ENCODE measurements at regions not wholly inside any gene's neighbourhood (a gene's known extent, or its start where the extent isn't known, plus 50 kb on each side); places are given as distances from the start of the nearest gene placed in this dataset.

DNA sequence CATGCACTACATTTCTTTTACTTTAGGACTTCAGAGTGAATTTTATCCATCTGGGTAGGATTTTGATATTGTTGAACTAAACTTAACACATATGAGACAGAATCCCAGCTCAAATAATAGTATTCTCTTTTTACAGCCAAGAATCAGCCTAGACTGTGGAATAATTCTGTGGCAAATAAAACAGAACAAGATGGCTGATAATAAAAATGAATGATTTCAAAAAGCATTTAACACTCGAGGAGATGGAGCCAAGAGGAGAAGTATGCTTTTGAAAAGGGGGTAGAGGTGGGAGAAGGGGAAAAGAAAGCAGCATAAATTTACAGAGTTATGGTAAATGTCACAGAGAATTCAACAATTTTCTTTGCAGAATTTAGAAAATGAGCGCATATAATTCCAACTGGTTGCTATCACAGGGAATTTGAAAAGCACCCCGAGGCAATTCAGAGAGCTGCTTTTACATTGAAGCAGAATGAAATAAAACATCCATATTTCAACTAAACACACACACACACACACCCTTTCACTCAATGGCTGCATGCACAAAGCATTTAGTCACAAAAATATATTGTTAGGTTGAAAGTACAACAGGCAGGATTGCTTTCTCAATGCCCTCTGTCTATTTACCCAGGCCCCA is 60.2 kb upstream of the DMAC1 start:
- DNase-seq: no peak

DNA sequence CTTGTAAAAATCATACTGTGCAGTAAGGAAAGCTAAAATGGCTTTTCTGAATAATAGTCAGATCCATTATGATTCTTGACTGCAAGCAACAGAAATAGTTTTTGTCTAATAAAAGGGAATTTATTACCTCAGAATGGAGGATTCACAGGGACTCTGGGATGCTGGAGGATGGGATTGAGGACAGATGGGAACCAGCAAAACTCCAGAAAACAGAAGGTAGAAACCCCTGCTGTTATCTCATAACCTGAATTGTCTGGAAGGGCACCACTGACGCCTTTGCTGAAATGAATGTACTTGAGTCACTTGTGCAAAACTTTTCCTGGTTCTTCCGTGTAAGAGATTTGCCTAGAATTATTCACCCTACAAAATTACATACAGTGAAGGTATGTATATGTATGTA is 58.6 kb upstream of the DMAC1 start:
- no peak for DNase-seq

- DNase-seq: no peak
Observed at GRCh38 chr9:7854763-7855162, 55.2 kb upstream of the DMAC1 start.
